GM23338 (cell line): ENCODE measurements at regions not wholly inside any gene's neighbourhood (a gene's known extent, or its start where the extent isn't known, plus 50 kb on each side); places are given as distances from the start of the nearest gene placed in this dataset.

Experiments used
- CREB1 ChIP-seq: fragments of 250-450 bp; sonication (Bioruptor Pico); IDR thresholded peaks from 2 replicates; pipeline ENCODE4 v1.5.0; 2020; ENCODE audit warnings: low read depth, mild to moderate bottlenecking, moderate library complexity
- CTCF ChIP-seq, 2 experiments: fragments of 200-600 bp in 1 of 2; sonication (generic) in 1 of 2; conservative IDR thresholded peaks; 2 replicates each; pipeline versions ENCODE4 v1.5.1 to v1.6.1; 2016 to 2017; ENCODE audit warnings: antibody characterized with exemption in 2 of 2, low read depth in 2 of 2, mild to moderate bottlenecking in 2 of 2, moderate library complexity in 1 of 2
- ETS1 ChIP-seq: IDR thresholded peaks from 2 replicates; pipeline ENCODE4 v1.6.1; 2016; ENCODE audit warnings: antibody characterized with exemption
- EZH2 ChIP-seq: fragments of 200-600 bp; sonication (generic); IDR thresholded peaks from one replicate; pipeline ENCODE4 v1.8.0; 2017; ENCODE audit warnings: antibody characterized with exemption, mild to moderate bottlenecking, low read depth; ENCODE audit not compliant: unreplicated experiment
- EZH2phosphoT487 ChIP-seq: fragments of 200-600 bp; sonication (generic); IDR thresholded peaks from one replicate; pipeline ENCODE4 v1.8.1; 2018; ENCODE audit warnings: antibody characterized with exemption; ENCODE audit not compliant: unreplicated experiment
- JUNB ChIP-seq: IDR thresholded peaks from one replicate; pipeline ENCODE4 v1.6.1; 2016; ENCODE audit warnings: antibody characterized with exemption; ENCODE audit not compliant: unreplicated experiment
- NANOG ChIP-seq: IDR thresholded peaks from 2 replicates; pipeline ENCODE4 v1.6.1; 2016; ENCODE audit warnings: antibody characterized with exemption, borderline replicate concordance
- POLR2AphosphoS5 ChIP-seq: IDR thresholded peaks from 2 replicates; pipeline ENCODE4 v1.6.1; 2016; ENCODE audit warnings: antibody characterized with exemption, low read depth
- REST ChIP-seq: IDR thresholded peaks from one replicate; pipeline ENCODE4 v1.6.1; 2018; ENCODE audit warnings: antibody characterized with exemption; ENCODE audit not compliant: unreplicated experiment
- STAT1 ChIP-seq: IDR thresholded peaks from one replicate; pipeline ENCODE4 v1.6.1; 2016; ENCODE audit warnings: antibody characterized with exemption; ENCODE audit not compliant: unreplicated experiment
- ZNF331 ChIP-seq: fragments of 250-450 bp; sonication (Bioruptor Pico); IDR thresholded peaks from 2 replicates; pipeline ENCODE4 v1.5.0; 2020; ENCODE audit warnings: low read depth, mild to moderate bottlenecking, moderate library complexity

GRCh38 chr21:20215959-20216358 is 782.2 kb upstream of the NCAM2 start:
- TF ChIP-seq CTCF (conservative IDR thresholded peaks at IDR 0.05; ENCODE audit: low read depth in 2 of 2) (no peak), POLR2AphosphoS5 (no peak), REST (no peak), EZH2 (no peak), NANOG (no peak), EZH2phosphoT487 (no peak), ETS1 (no peak), CREB1 (CRISPR knock-in tag) (no peak), ZNF331 (CRISPR knock-in tag) (no peak), JUNB (no peak), STAT1 (no peak)
